ENCODE measurements at regions not wholly inside any gene's neighbourhood (a gene's known extent, or its start where the extent isn't known, plus 50 kb on each side); places are given as distances from the start of the nearest gene placed in this dataset.

DNA sequence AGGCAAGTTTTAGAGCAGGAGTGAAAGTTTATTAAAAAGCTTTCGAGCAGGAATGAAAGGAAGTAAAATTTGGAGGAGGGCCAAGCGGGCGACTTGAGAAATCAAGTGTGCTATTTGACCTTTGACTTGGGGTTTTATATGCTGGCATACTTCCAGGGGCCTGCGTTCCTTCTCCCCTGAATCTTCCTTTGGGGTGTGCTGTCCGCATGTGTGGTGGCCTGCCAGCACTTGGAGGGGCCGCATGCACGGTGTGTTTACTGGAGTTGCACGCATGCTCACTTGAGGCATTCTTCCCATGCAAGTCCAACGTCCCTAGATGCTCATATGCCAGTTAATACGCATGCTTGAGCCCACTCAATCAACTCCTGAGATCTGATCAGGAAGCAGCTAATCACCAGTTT is 78.3 kb upstream of the MAP4K4 start:
- Mint-ChIP-seq H3K4me3 (no peak overlapping the region), H3K9me3 (no peaks in the 10 kb centered on the region), H3K36me3 (peaks cover 7% of the 10 kb centered on the region), H3K27ac (no peak overlapping the region), H3K4me1 (peaks cover 31% of the 10 kb centered on the region), H3K27me3 (peaks cover 7% of the 10 kb centered on the region)
- DNase-seq = no peak
- CTCF ChIA-PET = no interaction called here

GRCh38 chr2:101617796-101618195 is 79.7 kb upstream of the MAP4K4 start:
- H3K27ac Mint-ChIP-seq = no peak overlapping the region
- no peaks in the 10 kb centered on the region for H3K9me3 Mint-ChIP-seq
- peaks cover 7% of the 10 kb centered on the region for H3K27me3 Mint-ChIP-seq
- H3K36me3 Mint-ChIP-seq = peaks cover 3% of the 10 kb centered on the region
- CTCF ChIA-PET = no interaction called here
- peaks cover 19% of the 10 kb centered on the region for H3K4me1 Mint-ChIP-seq
- H3K4me3 Mint-ChIP-seq = no peak overlapping the region
- DNase-seq = no peak

DNA sequence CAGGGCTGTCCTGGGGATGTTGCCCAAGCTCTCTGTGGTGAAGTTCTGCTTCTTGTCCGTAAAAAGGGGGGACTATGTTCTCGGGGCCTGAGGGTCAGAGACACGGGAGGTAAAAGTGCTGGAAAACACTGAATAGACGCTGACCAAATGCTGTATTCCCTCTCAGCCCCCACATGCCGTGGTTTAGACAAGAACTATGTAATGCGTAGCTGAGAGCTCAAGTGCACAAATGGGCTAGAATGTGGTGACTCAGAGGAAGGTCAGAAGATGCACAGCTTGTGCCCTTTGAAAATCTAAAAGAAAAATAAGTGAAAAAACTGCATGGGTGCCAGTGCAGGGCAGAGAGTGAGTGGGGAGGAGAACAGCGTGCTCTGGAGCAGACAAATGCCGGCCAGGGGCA is 80.3 kb upstream of the MAP4K4 start:
- Mint-ChIP-seq H3K36me3 (no peaks in the 10 kb centered on the region), H3K9me3 (no peaks in the 10 kb centered on the region), H3K4me1 (peaks cover 13% of the 10 kb centered on the region), H3K27ac (no peak overlapping the region), H3K4me3 (no peak overlapping the region), H3K27me3 (peaks cover 7% of the 10 kb centered on the region)
- CTCF ChIA-PET = no interaction called here
- no peak for DNase-seq

- CTCF ChIA-PET = interaction anchor here (0.9 to 1.9 kb wide), 2 partner anchors 15 to 196 kb away, joined by 3 to 4 read pairs; no protein-coding TSS in a partner anchor
Observed at GRCh38 chr2:101614127-101614759, 83.3 kb upstream of the MAP4K4 start.

DNA sequence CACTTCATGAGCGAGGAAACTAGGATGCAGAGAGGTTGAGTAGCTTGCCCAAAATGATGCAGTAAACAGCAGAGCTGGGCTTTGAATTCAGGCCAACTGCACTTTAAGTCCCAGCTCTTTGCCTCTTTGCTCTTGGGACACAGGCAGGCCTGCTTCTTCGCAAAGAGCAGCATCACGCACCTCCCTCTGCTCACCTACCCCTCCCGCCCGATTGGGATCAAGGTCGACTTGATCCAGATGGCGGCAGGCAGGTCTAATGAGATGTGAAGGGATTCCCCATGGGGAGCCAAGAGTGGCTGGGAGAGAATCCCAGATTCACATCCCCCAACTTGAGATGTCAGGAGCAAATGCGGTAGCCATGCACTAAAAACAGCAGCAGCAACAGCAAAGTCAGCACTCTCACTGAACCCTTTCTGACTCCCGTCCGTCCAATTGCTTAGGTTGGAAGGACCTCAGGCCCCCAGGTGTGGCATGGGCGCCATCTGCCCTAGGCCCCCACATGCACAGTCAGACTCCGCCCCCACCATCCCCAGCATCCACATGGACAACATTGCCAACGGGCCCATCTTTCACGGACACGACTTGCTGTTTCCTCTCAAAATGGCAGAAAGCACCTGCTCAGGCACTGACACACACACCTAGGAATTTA is 84.3 kb upstream of the MAP4K4 start:
- no peaks in the 10 kb centered on the region for H3K4me1 Mint-ChIP-seq
- H3K27ac Mint-ChIP-seq = no peak overlapping the region
- CTCF ChIA-PET = no interaction called here

More at GRCh38 chr2:101614127-101614759, 83.3 kb upstream of the MAP4K4 start:
- no peak overlapping the region for H3K4me3 Mint-ChIP-seq
- H3K27ac Mint-ChIP-seq = no peak overlapping the region
- no peaks in the 10 kb centered on the region for H3K9me3 Mint-ChIP-seq
- H3K36me3 Mint-ChIP-seq = no peaks in the 10 kb centered on the region
- no peaks in the 10 kb centered on the region for H3K4me1 Mint-ChIP-seq
- peaks cover 7% of the 10 kb centered on the region for H3K27me3 Mint-ChIP-seq
- no peak for DNase-seq

DNA sequence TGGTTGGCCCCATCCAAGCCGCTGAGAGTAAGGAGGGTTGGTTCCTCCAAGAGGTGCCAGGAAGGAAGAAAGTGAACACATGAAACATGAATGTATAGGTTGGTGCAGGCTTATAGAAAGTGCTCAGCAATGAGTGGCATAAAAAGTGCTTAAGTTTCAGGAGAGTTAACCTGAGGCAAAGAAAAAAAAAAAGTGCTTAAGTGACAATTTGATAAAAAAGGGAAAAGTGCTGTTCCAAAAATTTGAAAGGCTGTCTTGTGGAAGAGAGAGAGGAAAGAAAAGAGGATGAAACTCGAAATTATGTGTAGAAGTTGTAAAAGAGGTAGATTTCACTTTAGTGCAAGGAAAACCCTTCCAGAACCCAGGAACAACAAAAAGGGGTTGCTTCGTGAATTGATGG is 85.5 kb upstream of the MAP4K4 start:
- H3K9me3 Mint-ChIP-seq = no peaks in the 10 kb centered on the region
- H3K4me3 Mint-ChIP-seq = no peak overlapping the region
- no peak for DNase-seq
- H3K27ac Mint-ChIP-seq = no peak overlapping the region
- CTCF ChIA-PET = interaction anchor here (0.7 kb wide), 1 partner anchor 28 kb away, joined by 3 read pairs; no protein-coding TSS in a partner anchor
- no peaks in the 10 kb centered on the region for H3K27me3 Mint-ChIP-seq
- H3K4me1 Mint-ChIP-seq = no peaks in the 10 kb centered on the region
- no peaks in the 10 kb centered on the region for H3K36me3 Mint-ChIP-seq

More for the DNA sequence above, 84.3 kb upstream of the MAP4K4 start:
- Mint-ChIP-seq H3K4me3 (no peak overlapping the region), H3K36me3 (no peaks in the 10 kb centered on the region), H3K27me3 (peaks cover 7% of the 10 kb centered on the region), H3K9me3 (no peaks in the 10 kb centered on the region)
- no peak for DNase-seq

GRCh38 chr2:101610750-101611315 is 86.7 kb upstream of the MAP4K4 start:
- DNase-seq = no peak
- CTCF ChIA-PET = no interaction called here
- Mint-ChIP-seq H3K27me3 (no peaks in the 10 kb centered on the region), H3K36me3 (peaks cover 2% of the 10 kb centered on the region), H3K4me1 (no peaks in the 10 kb centered on the region), H3K27ac (no peak overlapping the region), H3K4me3 (no peak overlapping the region), H3K9me3 (no peaks in the 10 kb centered on the region)

DNA sequence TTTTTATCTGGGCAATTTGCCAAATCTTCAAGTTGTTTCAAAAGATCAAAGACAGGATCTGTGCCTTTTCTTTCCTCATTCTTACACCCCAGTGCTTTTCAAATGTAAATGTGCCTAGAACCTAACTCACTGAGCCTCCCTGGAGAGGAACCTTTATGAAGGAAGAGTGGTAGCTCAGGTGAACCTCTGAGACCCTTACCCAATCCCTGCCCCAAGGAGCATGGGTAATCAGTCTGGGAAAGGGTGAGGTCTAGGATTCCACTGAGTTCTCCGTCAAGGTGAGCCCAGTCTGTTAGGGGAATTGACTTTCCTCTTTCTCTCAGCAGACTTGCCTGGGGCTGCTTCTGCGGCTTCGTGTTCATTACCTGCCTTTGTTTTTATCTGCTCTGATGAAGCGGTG is 88.1 kb upstream of the MAP4K4 start:
- H3K9me3 Mint-ChIP-seq = no peaks in the 10 kb centered on the region
- peaks cover 4% of the 10 kb centered on the region for H3K27me3 Mint-ChIP-seq
- CTCF ChIA-PET = no interaction called here
- H3K4me1 Mint-ChIP-seq = no peaks in the 10 kb centered on the region
- H3K4me3 Mint-ChIP-seq = no peak overlapping the region
- DNase-seq = no peak
- H3K36me3 Mint-ChIP-seq = peaks cover 2% of the 10 kb centered on the region
- H3K27ac Mint-ChIP-seq = no peak overlapping the region

DNA sequence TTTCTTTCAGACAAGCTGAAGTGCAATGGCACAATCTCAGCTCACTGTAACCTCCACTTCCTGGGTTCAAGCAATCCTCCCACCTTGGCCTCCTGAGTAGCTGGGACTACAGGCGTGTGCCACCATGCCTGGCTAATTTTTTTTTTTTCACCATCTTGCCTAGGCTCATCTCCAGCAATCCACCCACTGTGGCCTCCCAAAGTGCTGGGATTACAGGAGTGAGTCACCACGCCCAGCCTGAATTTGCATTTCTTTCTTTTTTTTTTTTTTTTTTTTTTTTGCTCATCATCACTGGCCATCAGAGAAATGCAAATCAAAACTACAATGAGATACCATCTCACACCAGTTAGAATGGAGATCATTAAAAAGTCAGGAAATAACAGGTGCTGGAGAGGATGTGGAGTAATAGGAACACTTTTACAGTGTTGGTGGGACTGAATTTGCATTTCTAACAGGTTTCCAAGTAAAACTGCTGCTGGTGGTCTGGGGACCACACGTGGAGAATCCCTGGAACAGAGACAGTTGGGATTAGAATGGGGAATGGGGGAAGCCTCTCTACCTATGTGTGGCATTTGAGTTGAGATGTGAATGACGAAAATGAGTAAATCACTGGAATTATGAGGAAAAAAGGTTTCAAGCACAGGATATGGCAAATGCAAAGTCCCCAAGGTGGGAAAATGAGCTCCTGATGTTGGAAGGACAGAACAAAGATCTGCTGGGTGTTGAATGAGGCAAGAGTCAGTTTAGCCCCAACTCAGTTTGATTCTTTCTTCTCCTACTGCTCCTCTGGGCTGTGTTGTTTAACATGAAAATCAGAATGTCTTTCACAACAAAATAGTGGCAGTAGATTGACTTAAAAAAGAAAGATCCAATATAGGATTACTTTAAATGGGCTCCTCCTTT is 88.8 kb upstream of the MAP4K4 start:
- no peak overlapping the region for H3K27ac Mint-ChIP-seq
- peaks cover 2% of the 10 kb centered on the region for H3K36me3 Mint-ChIP-seq
- CTCF ChIA-PET = interaction anchor here (0.6 kb wide), 1 partner anchor 26 kb away, joined by 3 read pairs; no protein-coding TSS in a partner anchor
- no peak for DNase-seq
- peaks cover 12% of the 10 kb centered on the region for H3K27me3 Mint-ChIP-seq
- H3K9me3 Mint-ChIP-seq = no peaks in the 10 kb centered on the region
- no peaks in the 10 kb centered on the region for H3K4me1 Mint-ChIP-seq
- H3K4me3 Mint-ChIP-seq = no peak overlapping the region

DNA sequence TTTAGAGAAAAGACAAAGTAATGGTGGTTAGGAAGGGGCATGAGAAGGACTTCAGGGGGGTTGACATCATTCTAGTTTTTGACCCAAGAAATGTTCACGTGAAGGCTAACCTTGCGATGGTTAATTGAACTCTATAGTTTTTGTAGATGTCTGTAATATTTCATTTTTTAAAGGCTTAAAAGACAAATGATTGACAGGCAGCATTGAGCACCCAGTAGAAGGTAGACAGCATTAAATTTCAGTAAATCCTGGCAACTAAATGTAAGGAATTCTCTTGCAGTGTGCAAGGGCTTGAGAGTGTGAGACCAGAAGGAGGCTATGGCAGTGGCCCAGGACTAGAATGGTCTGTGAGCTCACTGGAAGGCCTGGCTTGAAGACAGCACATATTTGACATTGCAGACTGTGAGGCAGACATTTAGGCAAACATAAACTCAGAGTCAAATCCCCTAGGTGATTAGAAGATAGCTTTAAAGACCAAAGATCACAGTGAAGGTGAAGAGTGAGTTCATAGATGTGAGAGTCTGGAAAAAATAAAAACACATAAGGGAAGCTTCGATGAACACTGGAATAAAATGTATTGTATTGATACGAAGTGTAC is 100.1 kb upstream of the MAP4K4 start:
- no peak overlapping the region for H3K27ac Mint-ChIP-seq
- H3K36me3 Mint-ChIP-seq = no peaks in the 10 kb centered on the region
- peaks cover 14% of the 10 kb centered on the region for H3K4me1 Mint-ChIP-seq
- H3K9me3 Mint-ChIP-seq = no peaks in the 10 kb centered on the region
- no peak for DNase-seq
- H3K4me3 Mint-ChIP-seq = no peak overlapping the region
- H3K27me3 Mint-ChIP-seq = peaks cover 9% of the 10 kb centered on the region
- CTCF ChIA-PET = no interaction called here

GRCh38 chr2:101596333-101596732 is 101.2 kb upstream of the MAP4K4 start:
- no peaks in the 10 kb centered on the region for H3K9me3 Mint-ChIP-seq
- peaks cover 14% of the 10 kb centered on the region for H3K4me1 Mint-ChIP-seq
- DNase-seq = no peak
- H3K27ac Mint-ChIP-seq = no peak overlapping the region
- peaks cover 9% of the 10 kb centered on the region for H3K27me3 Mint-ChIP-seq
- H3K4me3 Mint-ChIP-seq = no peak overlapping the region
- H3K36me3 Mint-ChIP-seq = no peaks in the 10 kb centered on the region
- CTCF ChIA-PET = no interaction called here

DNA sequence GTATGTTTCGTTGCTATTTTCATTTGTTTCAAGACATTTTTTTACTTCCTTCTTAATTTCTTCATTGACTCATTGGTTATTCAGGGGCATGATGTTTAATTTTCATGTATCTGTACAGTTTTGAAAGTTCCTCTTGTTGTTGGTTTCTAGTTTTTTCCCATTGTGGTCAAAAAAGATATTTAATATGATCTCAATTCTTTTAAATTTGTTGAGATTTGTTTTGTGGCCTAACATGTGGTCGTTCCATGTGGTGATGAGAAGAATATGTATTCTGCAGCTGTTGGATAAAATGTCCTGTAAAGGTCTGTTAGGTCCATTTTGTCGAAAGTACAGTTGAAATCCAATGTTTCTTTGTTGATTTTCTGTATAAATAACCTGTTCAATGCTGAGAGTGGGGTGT is 110.3 kb upstream of the MAP4K4 start:
- no peaks in the 10 kb centered on the region for H3K27me3 Mint-ChIP-seq
- DNase-seq = no peak
- no peak overlapping the region for H3K4me3 Mint-ChIP-seq
- no peaks in the 10 kb centered on the region for H3K4me1 Mint-ChIP-seq
- peaks cover 10% of the 10 kb centered on the region for H3K36me3 Mint-ChIP-seq
- H3K9me3 Mint-ChIP-seq = peaks cover 13% of the 10 kb centered on the region
- H3K27ac Mint-ChIP-seq = no peak overlapping the region
- CTCF ChIA-PET = no interaction called here

- Mint-ChIP-seq H3K27ac (no peak overlapping the region), H3K9me3 (peaks cover 14% of the 10 kb centered on the region), H3K27me3 (peaks cover 10% of the 10 kb centered on the region), H3K4me1 (no peaks in the 10 kb centered on the region), H3K36me3 (peaks cover 8% of the 10 kb centered on the region), H3K4me3 (no peak overlapping the region)
- CTCF ChIA-PET = no interaction called here
- no peak for DNase-seq
Observed at GRCh38 chr2:101583861-101584260, 108.9 kb upstream of the RFX8 start.

- H3K9me3 Mint-ChIP-seq = peaks cover 11% of the 10 kb centered on the region
- H3K4me1 Mint-ChIP-seq = peaks cover 10% of the 10 kb centered on the region
- H3K27ac Mint-ChIP-seq = no peak overlapping the region
- CTCF ChIA-PET = no interaction called here
- peaks cover 10% of the 10 kb centered on the region for H3K27me3 Mint-ChIP-seq
- no peak overlapping the region for H3K4me3 Mint-ChIP-seq
- H3K36me3 Mint-ChIP-seq = peaks cover 6% of the 10 kb centered on the region
- DNase-seq = no peak
Observed at GRCh38 chr2:101581675-101582299, 106.9 kb upstream of the RFX8 start.
